ENCODE measurements at regions not wholly inside any gene's neighbourhood (a gene's known extent, or its start where the extent isn't known, plus 50 kb on each side); places are given as distances from the start of the nearest gene placed in this dataset.
A peak's percentile ranks its signal among the peaks of the same experiment; 100 is the strongest.

DNA sequence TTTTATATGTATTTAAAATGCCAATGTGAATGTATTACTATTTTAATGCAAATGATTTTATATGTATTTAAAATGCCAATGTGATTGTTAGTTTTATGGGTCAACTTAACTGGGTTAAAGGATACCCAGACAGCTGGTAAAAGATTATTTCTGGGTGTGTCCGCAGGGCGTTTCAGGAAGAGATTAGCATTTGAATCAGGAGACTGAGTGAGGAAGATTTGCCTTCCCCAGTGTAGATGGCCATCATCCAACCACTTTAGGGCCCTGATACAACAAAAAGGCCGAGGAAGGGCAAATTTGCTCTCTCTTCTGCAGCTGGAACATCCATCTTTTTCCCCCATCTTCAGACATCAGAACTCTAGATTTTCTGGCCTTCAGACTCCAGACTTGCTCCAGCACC, 116.2 kb downstream of the BAMBI start:
- Histone ChIP-seq H3K27me3 (no peaks in the 10 kb centered on the region), H3K9me3 (no peaks in the 10 kb centered on the region), H3K4me1 (peaks cover 0 to 17% (median 5%) of the 10 kb centered on the region in 4 donors), H3K36me3 (no peaks in the 10 kb centered on the region), H3K4me3 (no peak overlapping the region), H3K27ac (no peak overlapping the region)
- TF ChIP-seq, protein P1, sequence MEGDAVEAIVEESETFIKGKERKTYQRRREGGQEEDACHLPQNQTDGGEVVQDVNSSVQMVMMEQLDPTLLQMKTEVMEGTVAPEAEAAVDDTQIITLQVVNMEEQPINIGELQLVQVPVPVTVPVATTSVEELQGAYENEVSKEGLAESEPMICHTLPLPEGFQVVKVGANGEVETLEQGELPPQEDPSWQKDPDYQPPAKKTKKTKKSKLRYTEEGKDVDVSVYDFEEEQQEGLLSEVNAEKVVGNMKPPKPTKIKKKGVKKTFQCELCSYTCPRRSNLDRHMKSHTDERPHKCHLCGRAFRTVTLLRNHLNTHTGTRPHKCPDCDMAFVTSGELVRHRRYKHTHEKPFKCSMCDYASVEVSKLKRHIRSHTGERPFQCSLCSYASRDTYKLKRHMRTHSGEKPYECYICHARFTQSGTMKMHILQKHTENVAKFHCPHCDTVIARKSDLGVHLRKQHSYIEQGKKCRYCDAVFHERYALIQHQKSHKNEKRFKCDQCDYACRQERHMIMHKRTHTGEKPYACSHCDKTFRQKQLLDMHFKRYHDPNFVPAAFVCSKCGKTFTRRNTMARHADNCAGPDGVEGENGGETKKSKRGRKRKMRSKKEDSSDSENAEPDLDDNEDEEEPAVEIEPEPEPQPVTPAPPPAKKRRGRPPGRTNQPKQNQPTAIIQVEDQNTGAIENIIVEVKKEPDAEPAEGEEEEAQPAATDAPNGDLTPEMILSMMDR (IDR thresholded peaks at IDR 0.05) = no peak
- DNase-seq (ENCODE audit: low spot score in 2 of 2) = no peak
- 88 to 91% methylated on average over 3 of the region's 3 CpGs for WGBS, 2 donors

DNA sequence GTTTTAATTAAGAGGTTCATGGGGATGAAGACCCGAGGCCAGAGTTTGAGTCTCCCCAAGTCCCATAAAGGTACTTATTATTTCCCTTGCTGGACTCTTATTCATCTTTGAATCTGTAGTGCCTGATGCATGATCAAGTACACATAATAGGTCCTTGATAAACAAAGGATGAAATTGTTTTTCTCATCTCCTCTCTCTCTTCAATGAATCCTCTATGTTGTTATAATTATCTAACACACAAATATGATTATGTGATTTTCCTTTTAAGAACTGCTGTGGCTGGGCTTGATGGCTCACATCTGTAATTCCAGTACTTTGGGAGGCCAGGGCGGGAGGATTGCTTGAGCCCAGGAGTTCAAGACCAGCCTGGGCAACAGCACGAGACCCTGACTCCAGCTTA, 117.7 kb downstream of the BAMBI start:
- Histone ChIP-seq H3K4me3 (no peak overlapping the region), H3K27ac (no peak overlapping the region), H3K9me3 (no peaks in the 10 kb centered on the region), H3K27me3 (no peaks in the 10 kb centered on the region), H3K4me1 (peaks cover 0 to 9% (median 4%) of the 10 kb centered on the region in 4 donors), H3K36me3 (no peaks in the 10 kb centered on the region)
- TF ChIP-seq, protein P1 (IDR thresholded peaks at IDR 0.05) = no peak
- TF ChIP-seq EP300 (IDR thresholded peaks at IDR 0.05) = no peak
- DNase-seq (ENCODE audit: low spot score in 2 of 2) = no peak
- 81 to 84% methylated on average over 3 of the region's 3 CpGs for WGBS, 2 donors

DNA sequence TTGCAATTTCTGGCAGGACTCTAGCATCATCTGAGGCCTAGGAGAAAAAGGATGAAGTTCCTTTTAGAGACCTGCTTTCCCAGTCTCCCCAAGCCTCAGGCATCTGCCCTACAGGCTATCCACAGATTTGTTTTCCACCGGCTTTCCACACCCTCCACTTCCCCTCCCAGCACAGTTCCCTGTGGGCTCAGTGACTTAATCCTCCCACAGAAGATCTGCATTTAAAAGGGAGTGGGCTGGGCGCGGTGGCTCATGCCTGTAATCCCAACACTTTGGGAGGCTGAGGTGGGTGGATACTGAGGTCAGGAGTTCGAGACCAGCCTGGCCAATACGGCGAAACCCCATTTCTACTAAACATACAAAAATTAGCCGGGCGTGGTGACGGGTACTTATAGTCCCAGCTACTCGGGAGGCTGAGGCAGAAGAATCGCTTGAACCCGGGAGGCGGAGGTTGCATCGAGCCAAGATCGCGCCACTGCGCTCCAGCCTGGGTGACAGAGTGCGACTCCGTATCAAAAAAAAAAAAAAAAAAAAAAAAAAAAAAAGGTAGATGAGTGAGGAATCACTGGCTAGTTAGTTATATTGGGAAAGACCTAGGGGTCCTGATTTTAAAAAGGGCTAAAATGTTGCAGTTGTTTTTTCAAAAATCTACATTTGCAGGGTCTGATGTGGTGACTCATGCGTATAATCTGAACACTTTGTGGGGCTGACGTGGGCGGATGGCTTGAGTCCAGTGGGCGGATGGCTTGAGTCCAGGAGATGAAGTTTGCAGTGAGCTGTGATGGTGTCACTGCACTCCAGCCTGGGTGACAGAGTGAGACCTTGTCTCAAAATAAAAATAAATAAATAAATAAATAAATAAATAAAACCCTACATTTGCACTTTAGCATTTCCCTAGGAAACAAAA, 119.5 kb downstream of the BAMBI start:
- no peaks in the 10 kb centered on the region for H3K36me3 ChIP-seq
- TF ChIP-seq, protein P1 (IDR thresholded peaks at IDR 0.05) = no peak
- no peak for TF ChIP-seq POLR2A (IDR thresholded peaks at IDR 0.05)
- no peak for TF ChIP-seq EP300 (IDR thresholded peaks at IDR 0.05)
- DNase-seq (ENCODE audit: low spot score in 2 of 2) = peak in 1 of 2 donors; percentile 17
- H3K9me3 ChIP-seq = no peaks in the 10 kb centered on the region
- peaks cover 0 to 9% (median 4%) of the 10 kb centered on the region in 4 donors for H3K4me1 ChIP-seq
- WGBS, 2 donors = 70 to 74% methylated on average over 23 of the region's 23 CpGs
- H3K27ac ChIP-seq = no peak overlapping the region
- H3K4me3 ChIP-seq = no peak overlapping the region
- H3K27me3 ChIP-seq = no peaks in the 10 kb centered on the region

DNA sequence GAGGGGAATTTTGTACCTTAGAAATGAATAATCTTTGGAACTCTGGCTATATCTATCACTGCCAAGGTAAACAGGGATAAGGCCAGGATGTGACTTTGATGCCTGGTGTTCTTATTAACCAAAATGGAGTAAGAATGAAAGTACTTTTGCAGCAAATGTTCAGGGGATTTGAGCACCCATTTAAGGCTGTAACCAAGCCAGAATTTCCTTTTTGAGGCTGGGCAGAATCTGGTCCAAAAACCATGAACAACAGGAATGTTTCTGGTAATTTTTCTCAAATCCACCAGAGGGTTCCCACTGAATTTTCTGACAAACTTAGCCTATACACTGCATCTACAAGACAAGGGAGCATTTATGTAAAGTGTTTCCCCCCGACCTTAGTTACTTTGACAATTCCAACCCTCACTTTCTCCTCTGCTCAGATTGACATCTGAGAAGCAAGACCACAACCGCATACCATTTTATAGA, 120.6 kb downstream of the BAMBI start:
- H3K36me3 ChIP-seq = no peaks in the 10 kb centered on the region
- H3K4me3 ChIP-seq = no peak overlapping the region
- H3K27ac ChIP-seq = peak overlapping the region in 1 of 4 donors; percentile 28
- no peaks in the 10 kb centered on the region for H3K9me3 ChIP-seq
- H3K27me3 ChIP-seq = no peaks in the 10 kb centered on the region
- H3K4me1 ChIP-seq = peaks cover 0 to 9% (median 4%) of the 10 kb centered on the region in 4 donors
- TF ChIP-seq EP300 (IDR thresholded peaks at IDR 0.05) (no peak), POLR2A (IDR thresholded peaks at IDR 0.05) (no peak)
- TF ChIP-seq, protein P1 (IDR thresholded peaks at IDR 0.05) = no peak
- DNase-seq (ENCODE audit: low spot score in 2 of 2) = no peak
- WGBS, 2 donors = 24 to 47% methylated on average over 2 of the region's 2 CpGs

DNA sequence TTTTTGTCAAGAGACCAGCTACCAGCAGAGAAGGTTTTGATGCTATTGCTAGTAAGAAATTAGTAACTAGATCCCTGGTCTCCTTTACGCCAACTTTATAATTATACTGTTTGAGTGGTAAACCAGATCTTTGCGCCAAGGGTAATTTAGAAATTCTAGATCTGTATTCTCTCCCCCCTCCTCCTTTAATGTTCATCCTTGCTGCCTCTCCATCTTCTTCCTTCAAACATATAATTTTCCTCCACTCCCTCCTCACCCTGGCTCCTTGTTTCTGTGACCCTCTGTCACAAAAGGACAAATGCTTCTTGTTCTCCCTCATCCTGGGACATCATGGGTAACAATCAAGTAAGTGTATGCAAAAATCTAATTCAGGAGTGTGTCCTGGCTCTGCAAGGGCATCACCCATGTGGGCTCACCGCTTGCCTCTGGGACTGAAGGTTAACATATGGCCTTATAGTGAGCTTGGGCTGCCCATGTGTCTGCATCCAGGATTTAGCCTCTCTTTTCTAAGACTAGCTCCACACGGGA, 121.2 kb downstream of the BAMBI start:
- Histone ChIP-seq H3K4me3 (no peak overlapping the region), H3K36me3 (no peaks in the 10 kb centered on the region), H3K27me3 (no peaks in the 10 kb centered on the region), H3K27ac (peak overlapping the region in 1 of 4 donors; percentile 28), H3K4me1 (peaks cover 0 to 9% (median 4%) of the 10 kb centered on the region in 4 donors), H3K9me3 (no peaks in the 10 kb centered on the region)
- 77 to 82% methylated on average over 4 of the region's 4 CpGs for WGBS, 2 donors
- DNase-seq (ENCODE audit: low spot score in 2 of 2) = no peak
- TF ChIP-seq POLR2A (IDR thresholded peaks at IDR 0.05) = no peak
- TF ChIP-seq, protein P1 (IDR thresholded peaks at IDR 0.05) = no peak
- TF ChIP-seq EP300 (IDR thresholded peaks at IDR 0.05) = no peak

Data from tibial nerve (tissue), 4 donors.